ENCODE measurements at regions not wholly inside any gene's neighbourhood (a gene's known extent, or its start where the extent isn't known, plus 50 kb on each side); places are given as distances from the start of the nearest gene placed in this dataset.

DNA sequence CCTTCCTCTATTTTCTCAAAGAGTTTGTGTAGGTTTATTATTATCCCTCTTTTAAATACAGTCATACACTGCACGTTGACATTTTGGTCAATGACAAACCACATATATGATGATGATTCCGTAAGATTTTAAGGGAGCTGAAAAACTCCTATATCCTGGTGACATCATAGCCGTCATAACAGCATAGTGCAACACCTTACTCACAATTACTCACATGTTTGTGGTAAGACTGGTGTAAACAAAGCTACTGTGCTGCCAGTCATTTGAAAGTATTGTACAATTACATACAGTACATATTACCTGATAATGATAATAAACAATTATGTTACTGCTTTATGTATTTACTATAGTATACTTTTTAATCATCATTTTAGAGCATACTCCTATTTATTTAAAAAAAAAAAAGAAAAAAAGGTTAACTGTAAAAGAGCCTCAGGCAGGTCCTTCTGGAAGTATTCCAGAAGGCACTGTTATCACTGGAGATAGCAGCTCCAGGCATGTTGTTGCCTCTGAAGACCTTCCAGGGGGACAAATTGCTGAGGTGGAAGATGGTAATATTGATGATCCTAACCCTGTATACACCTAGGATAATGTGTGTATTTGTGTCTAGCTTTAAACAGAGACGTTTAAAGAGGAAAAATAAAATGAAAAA is 123.3 kb upstream of the CDK1 start:
- TF ChIP-seq USF1 (IDR thresholded peaks at IDR 0.05) (no peak), CREB1 (IDR thresholded peaks at IDR 0.05; ENCODE audit: low read depth) (no peak), CEBPB (IDR thresholded peaks at IDR 0.05) (no peak), EP300 (IDR thresholded peaks at IDR 0.05; ENCODE audit: borderline replicate concordance) (no peak), FOXM1 (IDR thresholded peaks at IDR 0.05; ENCODE audit: borderline replicate concordance, low read depth) (no peak)
